ENCODE measurements at regions not wholly inside any gene's neighbourhood (a gene's known extent, or its start where the extent isn't known, plus 50 kb on each side); places are given as distances from the start of the nearest gene placed in this dataset.
A peak's percentile ranks its signal among the peaks of the same experiment; 100 is the strongest.
"Not testable (repeated sequence)": the region's sequence is repeated elsewhere in the genome, so short reads cannot be mapped to it uniquely, and the experiment has no call there.

GRCh38 chr5:104095527-104095926 lies 532.9 kb upstream of the NUDT12 start:
- no peak for DNase-seq

DNA sequence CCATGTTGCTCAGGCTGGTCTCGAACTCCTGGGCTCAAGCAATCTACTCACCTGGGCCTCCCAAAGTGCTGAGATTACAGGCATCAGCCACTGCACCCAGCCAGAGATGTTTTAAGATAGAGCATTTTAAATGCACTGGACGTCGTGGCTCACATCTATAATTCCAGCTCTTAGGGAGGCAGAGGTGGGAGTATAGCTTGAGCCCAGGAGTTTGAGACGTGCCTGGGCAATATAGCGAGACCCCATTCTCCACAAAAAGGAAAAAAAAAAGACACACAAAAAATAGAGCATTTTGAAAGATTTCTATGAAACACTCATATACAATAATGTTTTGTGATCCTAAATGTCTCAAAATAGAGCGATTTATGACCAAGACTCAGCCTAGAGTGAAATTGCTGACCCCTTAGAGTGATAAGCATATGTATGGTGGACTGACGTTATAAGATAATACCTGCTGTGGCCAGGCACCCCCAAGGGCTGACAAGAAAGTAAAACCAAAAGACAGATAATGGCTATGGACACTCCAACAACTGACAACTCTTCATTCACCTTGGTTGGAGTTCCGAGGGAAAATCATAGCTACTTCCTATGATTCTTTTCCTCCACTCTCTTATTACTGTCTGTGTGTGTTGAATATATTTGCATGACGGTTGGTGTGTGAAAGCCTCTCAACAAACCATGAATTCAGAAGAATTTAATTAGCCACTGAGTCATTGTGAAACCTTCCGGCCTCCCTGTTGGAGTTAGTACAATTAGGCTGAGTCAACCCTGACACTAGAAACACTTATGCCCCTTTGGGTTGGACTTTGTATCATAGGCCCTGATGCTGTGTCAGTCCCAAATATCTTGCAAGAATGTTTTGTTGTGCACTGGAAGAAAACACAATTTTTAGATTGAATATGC lies 526.5 kb upstream of the NUDT12 start:
- no peak for DNase-seq

GRCh38 chr5:104084896-104085295 lies 522.3 kb upstream of the NUDT12 start:
- DNase-seq: no peak

DNA sequence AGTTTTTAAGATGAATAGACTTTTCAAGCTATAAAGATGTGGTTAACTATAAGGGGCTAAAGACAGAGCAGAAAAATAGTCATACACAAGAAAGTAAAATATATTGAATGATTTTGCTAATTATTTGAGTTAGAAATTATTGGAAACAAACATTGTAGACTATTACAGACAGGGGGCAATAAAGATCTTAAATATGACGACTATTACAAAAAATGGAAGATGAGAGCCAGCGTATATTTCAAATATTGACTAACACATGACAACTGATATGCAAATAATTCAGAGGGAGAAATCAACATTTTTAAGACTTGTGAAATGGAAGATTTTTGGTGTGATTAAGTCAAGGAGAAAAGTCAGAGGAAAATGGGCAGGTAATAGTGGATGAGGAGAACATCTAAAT lies 520.2 kb upstream of the NUDT12 start:
- DNase-seq: no peak

DNA sequence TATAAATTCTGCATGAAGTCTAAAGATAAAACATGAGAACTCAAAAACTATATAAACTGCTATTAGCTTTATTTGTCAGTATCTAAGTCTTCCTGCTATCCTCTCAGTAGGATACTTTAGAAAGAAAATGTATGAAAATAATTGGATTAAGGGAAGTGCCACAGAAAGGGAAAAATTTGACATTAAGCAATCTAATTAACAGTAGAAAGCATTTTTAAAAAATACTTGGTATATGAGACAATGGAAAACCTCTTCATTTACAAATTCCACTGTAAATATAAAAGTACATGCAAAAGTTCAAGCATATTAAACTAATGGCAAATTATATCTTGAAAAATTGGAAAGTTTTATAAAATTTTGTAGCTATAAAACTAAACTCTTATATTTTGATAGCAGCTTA lies 518.6 kb upstream of the NUDT12 start:
- DNase-seq: no peak

DNA sequence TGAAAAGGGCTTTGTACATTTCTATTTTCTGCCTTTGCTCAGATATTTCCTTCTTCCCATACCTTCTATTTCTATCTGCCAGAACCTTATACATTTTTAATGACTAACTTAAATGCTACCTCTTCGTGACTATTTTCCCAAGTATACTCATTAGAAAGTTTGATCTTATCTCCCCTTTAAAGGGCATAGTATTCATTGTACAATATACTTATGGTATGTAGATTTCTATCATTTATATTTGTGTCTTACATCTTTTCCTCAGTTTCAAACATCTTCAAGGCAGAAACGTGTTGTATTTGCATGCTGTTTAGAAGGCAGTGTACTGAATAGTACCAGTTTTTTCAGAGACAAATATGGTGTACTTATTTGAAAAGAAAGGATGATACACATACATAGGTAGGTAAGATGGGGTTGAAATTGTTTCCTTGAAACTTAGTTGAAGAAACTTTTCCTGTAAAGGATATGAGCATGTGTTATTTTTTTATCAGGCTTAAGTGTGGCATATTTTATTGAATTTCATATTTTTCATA lies 518.1 kb upstream of the NUDT12 start:
- no peak for DNase-seq

- DNase-seq: not testable (repeated sequence)
These were observed 517.5 kb upstream of the NUDT12 start for GRCh38 chr5:104079861-104080645.

- DNase-seq: no peak
These were observed 509.3 kb upstream of the NUDT12 start for GRCh38 chr5:104071887-104072286.

DNA sequence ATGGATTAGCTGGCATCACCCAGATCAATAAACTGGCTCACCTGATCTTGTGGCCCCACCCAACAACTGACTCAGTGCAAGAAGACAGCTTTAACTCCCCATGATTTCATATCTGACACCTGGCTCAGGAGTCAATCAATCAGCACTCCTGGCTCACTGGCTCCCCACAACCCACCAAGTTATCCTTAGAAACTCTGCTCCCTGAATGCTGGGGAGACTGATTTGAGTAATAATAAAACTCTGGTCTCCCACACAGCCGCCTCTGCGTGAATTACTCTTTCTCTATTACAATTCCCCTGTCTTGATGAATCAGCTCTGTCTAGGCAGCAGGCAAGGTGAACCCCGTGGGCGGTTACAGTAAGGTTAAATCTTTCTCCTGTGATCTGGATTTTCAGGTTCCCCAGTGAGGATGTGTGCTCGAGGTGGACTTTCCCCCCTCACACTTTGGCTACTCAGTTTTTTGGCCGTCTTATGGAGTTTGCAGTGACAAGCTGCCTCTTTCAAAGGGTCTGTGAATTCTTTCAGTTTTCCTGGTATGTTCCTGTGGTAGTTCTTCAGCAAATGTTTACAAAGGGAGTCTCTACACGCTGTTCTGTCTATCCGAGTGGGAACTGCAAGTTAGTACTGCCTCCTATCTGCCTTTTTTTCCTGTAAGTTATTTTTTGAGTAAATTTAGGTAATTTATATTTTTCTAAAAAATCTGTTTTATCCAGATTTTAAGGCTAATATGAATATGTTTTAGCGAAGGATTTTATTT lies 500.2 kb upstream of the NUDT12 start:
- no peak for DNase-seq

DNA sequence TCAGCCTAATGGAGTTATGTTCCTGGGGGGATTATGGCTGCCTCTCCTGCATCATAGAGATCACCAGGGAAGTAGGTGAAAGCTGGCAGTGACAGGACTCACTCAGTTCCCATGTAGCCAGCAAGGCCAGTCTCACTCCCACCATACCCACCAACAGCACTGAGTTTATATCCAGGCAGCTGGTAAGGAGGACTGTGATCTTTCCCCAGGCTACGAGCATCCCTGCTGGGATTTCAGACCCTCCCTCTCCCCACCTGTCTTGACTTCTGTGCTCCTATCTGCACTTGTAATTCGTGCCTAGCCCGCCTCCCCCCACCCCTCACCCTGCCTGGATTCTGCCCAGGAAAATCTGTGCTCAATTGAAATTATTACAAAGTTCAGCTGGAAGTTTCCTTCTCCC lies 499.1 kb upstream of the NUDT12 start:
- DNase-seq: no peak

DNA sequence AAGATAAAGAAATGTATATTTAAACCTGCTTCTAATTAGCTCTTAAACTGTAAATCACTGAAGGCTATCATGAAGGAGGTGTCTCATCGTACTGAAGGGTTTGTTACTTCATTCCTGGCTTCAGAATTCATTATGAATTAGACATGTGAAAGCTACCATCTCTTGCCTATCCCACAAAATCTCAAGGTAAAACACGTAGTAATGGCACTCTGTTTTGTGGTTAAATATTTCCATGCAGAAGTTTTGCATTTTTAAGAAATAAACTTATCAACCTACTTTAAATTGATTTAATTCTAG lies 490.7 kb upstream of the NUDT12 start:
- DNase-seq: no peak

- DNase-seq: no peak
These were observed 490.2 kb upstream of the NUDT12 start for GRCh38 chr5:104052558-104053352.

DNA sequence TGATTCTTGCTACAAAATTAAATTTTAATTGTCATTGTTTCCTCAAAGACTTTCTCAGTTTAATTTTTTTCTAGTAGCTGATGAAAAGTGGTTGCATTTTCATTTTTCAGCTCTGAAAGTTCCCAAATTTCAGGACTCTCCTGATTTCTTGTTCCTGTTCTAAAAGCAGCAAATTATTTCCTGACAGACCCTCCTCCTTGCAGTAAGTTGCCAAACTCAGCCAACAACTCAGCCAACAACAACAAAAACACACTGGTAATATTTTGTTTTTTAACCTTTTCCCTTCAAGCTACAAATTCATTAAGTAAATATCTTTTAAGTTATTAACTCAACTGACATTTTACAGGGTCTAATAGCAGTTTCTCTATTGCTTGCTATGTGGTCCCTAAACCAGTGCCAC lies 487.8 kb upstream of the NUDT12 start:
- DNase-seq: peak; percentile 19

DNA sequence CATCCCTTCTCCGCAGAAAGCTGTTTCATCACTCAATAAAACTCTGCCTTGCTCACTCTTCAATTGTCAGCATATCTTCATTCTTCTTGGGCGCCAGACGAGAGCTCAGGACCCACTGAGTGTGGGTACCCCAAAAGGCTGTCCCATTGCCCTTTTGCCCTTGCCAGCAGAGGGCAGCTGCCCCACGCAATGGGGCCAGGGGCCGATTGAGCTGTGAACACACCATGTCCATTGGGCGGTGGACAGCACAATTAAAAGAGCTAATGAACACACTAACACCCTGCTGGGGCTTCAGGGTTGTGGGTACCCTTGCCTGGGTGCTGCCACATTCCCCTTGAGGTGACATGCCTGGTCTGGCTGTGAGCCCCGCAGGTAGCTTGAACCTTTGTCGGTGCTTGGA lies 487.2 kb upstream of the NUDT12 start:
- DNase-seq: no peak

DNA sequence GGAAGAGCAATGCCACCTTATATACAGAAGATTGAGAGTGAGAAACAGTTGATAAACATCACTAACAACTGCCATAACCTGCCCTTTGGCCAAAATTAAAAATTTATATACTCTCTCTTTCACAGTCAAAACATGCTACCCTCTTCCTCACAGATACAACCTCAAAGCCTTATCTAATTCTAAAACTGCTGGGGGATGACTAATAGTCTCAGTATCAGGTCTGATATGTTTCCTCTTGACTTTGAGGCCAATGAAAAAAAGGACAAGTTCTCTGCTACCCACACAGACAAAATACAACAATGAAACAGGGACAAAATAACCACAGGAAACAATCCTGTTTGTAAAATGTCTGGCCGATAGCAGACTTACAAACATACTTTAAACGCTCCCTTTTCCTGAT lies 485.6 kb upstream of the NUDT12 start:
- DNase-seq: no peak

DNA sequence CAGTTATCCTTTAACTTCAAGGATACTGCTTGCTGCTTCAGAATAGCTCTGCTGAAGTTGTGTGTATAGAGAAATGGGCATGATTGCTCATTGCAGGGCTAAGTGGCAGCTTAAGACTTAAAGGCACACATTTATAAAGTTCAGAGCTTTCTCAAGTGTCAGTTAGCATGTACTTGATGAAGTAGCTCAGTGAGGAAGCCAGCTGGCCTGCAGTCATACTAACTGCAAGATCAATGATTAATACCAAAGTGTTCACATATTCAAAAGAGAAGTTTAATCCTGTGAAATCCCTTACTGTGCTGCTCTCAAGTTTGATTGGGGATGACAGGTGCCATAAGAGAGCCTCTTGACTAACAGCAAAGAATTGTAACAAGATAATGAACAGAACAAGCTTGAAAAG lies 483.4 kb upstream of the NUDT12 start:
- DNase-seq: no peak

- DNase-seq: not testable (repeated sequence)
These were observed 477.3 kb upstream of the NUDT12 start for GRCh38 chr5:104039871-104040270.

DNA sequence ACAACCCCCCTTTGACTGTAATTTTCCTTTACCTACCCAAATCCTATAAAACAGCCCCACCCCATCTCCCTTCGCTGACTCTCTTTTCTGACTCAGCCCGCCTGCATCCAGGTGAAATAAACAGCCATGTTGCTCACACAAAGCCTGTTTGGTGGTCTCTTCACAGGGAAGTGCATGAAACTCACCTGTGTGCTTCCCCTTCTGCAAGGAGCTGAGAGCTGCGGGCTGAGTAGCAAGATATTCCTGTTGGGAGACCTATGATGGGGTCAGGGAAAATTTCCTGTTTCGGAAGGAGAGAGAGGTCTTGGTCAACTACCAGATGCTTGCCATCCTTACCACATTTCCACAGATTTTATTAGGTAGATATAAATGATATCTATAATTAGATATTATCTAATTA lies 474.5 kb upstream of the NUDT12 start:
- not testable (repeated sequence) for DNase-seq

DNA sequence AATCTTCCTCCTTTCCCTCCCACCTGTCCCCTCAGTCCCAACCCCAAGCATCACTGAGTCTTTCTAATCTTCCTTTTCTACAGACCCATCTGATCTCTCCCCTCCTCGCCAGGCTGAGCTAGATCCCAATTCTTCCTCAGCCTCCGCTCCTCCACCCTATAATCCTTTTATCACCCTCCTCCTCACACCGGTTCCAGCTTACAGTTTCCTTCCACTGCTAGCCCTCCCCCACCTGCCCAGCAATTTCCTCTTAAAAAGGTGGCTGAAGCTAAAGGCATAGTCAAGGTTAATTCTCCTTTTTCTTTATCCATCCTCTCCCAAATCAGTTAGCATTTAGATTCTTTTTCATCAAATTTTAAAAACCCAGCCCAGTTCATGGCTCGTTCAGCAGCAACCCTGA lies 470.6 kb upstream of the NUDT12 start:
- DNase-seq: not testable (repeated sequence)

DNA sequence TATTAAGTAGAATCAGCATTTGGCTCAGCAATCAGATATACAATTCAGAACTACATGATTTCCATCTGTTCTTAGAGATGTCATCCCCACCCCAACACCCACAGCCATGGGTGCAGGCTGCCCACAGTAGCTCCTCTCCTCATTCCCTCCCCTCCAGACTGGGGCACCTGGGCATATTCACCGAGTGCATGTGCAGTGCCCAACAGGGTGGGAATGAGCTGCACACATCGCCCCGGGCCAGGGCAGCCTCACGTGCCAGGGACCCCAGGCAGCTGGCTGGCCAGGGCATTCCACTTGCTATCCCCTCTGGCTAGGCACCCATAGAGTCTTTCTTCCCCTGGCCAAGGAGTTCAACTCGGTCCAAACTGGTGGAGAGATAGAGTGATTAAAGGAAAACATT lies 461.9 kb upstream of the NUDT12 start:
- no peak for DNase-seq

GRCh38 chr5:104023739-104024138 lies 461.1 kb upstream of the NUDT12 start:
- no peak for DNase-seq

DNA sequence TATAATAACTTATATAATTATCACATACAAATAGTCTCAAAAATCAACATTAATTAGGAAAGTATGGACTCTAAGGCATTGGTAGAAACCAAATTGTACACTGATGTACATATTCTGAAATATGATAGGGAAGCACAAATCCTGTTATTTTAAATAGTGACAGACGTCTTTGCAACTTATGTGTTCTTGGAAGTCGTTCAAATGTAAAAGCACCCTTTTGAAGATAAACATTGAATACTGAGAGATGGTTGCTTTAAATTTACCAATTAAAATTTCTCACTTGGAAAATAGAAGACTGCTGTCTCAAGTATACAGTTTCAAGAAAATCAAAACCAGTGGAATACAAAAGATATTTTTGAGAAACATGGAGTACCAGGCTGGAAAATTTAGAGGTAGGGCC lies 457.4 kb upstream of the NUDT12 start:
- DNase-seq: no peak
